ENCODE measurements at regions not wholly inside any gene's neighbourhood (a gene's known extent, or its start where the extent isn't known, plus 50 kb on each side); places are given as distances from the start of the nearest gene placed in this dataset.

DNA sequence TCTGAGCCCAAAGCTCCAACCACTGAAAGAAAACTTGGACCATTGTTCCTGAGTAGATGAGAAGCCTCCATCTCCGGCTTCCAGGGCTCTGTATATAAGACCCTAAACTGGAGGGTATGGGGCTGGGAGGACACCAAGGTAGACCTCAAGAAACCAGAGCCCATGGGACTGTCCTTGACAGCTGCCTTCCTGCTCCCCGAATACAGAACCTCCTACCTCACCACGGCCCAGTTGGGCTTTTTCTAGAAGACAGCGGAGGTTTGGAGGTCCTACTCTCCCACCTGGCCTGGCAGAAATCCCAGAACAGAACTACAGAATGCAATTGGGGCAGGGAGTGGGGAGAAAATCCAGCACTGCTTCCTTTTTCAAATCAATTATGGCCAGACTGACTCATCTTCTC lies 177.3 kb upstream of the ZNF507 start:
- no peak for DNase-seq (ENCODE audit: low spot score)

DNA sequence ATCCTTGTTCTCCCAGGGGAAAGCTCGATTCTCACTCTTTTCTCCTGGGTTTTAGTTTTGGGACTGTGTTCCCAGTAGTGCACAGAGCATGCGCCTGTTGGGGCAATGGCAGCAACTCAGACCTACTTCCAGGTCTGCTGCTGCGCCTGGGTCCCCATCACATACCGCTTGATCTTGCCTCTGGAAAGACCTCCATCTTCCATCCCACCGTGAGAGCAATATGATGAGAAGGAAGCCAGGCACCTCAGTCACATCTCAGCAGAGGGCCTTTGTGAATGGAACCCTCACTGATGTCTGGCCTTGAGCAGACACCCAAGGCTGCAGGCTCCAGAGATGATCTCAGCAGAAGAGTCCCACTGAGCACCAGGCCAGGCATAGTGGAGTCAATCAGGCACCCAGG lies 176.8 kb upstream of the ZNF507 start:
- DNase-seq (ENCODE audit: low spot score): no peak

DNA sequence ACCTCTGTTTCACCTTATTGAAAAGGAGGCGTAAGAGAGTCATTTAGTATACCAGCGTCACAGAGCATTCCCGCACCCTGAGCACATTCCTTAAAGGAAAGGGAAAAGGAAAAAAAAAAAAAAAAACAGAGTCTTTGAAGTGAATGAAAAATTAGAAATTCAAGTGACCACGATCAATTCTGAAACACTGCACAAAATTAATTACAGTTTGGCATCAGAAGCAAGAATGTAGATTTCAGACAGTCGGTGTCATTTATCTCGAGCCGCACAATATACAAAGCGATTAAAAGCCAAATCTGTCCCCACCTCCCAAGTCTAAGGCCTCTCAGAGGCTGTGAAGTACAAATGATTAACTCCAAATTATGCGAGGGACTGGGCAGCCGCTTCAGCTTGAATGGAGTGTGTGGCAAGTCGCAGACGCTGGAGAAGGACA lies 173.7 kb upstream of the ZNF507 start:
- DNase-seq (ENCODE audit: low spot score): no peak

DNA sequence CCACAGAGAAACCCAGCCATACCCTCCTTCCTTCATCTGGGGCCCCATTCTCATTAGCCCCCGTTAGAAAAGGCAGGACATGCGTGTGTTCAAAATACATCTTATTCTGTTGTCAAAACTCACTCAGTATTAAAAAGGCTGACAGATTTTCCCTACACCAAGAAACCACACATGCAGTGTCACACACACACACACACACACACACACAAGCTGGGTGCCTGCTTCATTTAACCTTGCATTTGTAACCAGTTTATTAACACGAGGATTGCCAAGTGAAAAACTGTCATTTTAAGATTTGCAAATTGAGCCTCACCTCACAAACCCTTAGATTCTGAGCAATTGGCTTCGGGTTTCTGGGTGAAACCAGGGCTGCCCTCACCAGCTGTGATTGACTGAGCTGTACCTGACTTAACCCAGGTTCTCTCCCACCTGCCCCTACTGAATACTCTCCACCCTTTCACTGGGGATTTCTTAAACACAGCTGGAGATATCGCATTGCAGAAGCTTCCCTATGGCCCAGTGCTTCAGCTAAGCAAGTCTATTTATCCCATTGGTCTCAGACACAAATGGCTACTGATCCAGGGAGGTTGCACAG lies 172.7 kb upstream of the ZNF507 start:
- no peak for DNase-seq (ENCODE audit: low spot score)

DNA sequence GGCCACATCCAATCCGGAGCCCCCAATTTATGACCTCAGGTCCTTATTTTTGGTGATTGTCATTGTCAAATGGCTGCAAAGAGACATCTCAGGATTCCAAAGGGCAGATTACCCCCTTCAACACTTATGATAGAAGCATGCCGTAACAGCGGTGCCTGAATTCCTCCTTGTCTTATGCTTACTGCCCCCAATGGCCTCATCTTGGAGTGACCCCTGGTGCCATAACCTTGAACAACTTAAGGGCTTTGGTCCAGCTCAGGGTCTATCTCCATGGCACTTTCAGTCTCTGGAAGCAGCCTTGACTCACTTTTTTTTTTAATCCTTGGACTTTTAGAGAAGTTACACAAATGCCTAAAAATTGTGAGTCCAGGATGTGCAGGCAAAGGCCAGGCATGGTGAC lies 171.6 kb upstream of the ZNF507 start:
- DNase-seq (ENCODE audit: low spot score): no peak

DNA sequence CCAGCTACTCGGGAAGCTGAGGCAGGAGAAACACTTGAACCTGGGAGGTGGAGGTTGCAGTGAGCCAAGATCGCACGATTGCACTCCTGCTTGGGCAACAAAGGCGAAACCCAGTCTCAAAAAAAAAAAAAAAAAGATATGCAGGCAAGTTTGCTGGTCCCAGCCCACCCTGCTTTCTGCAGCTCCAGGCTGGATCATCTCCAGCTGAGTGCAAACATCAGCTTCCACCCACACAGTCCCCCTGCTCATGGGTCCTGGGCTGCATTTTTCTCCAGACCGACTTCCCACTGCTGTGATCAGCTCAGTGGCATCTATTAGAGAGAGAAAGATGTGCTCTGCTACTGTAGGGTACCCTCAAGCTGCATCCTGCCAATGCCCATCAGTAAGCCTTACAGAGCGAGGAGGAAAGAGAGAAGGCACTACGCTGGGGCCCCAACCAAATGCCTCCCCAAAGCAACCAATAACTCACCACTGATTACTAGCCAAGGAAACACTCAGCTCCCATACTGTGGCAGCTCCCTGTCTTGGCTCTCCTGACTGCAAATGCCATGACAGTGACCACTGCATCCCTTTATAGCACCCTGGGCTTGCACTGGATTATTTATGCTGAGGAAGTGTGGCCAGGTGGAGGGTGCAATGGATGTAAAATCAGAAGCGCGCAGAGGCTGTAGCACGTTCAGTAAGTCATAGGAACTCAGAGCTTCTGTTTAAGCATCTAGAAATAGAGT lies 170.9 kb upstream of the ZNF507 start:
- no peak for DNase-seq (ENCODE audit: low spot score)

DNA sequence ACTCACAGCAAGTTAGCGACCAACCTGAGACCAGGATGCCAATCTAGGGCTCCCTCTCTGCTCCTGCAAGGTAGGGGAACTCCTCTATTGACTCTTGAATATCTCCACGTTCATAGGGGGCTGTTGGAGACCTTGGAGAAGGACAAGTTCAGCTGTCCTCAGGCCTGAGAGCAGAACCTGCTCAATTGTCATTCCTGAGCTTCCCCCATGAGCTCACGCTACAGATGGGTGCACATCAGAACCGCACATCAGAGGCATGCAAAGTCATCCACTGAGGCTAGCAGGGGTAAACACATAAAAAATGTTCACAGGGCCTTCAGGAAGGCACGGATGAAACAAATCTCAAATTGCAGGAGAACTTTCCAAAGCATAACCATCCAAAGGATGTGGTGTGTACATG lies 168.8 kb upstream of the ZNF507 start:
- DNase-seq (ENCODE audit: low spot score): no peak

DNA sequence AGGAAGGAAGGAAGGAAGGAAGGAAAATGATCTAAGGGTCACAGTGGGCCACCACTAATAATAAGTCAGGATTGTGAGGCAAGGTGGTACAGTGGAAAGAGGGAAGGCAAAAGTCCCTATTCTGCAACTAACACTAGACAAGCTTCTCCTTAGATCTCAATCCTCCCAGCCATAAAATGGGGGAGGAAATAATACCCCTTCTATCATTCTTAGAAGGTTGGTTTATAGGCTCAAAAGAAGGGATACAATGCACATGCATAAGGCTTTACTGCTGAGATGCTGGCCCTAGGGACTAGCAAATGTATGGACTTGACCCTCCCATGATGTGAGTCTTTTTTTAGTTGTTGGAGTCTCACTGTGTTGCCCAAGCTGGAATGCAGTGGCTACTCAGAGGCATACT lies 167.7 kb upstream of the ZNF507 start:
- DNase-seq (ENCODE audit: low spot score): no peak

DNA sequence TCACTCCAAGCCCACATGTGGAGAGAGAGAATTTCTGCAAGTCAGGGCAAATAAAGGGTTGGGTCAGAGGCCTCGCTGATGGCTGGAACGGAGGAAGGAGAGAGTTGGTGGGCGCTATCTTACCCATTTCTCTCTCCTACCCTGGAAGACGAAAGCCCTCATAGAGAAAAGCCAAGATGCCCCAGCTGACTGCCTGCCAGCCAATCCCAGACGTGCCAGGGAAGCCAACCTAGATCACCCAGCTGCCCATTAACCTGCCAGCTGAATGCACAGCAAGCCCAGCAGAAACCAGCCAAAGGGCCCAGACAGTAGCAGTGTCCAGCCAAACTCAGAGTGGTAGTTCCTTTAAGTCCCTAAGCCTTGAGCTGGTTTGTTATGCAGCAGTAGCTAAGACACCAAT lies 167.0 kb upstream of the ZNF507 start:
- DNase-seq (ENCODE audit: low spot score): no peak

DNA sequence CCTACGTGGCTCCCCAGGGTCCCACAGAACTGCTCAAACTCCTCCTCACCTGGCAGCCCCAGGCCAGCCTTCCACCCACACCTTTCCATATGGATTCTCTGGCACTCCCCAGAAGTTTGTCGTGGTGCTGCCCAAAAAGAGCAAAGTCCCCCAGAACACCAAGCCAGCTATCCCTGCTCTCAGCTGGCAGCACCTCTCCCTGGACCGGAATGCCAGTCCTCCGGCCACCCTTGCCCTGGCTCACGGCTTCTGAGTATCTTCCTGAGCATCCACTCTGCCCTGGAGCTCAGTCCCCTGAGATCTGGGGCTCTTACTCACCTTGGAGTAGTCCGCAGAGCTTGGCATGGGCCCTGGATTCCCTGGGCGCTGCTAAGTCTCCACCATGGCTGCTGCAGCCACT lies 166.5 kb upstream of the ZNF507 start:
- DNase-seq (ENCODE audit: low spot score): no peak

DNA sequence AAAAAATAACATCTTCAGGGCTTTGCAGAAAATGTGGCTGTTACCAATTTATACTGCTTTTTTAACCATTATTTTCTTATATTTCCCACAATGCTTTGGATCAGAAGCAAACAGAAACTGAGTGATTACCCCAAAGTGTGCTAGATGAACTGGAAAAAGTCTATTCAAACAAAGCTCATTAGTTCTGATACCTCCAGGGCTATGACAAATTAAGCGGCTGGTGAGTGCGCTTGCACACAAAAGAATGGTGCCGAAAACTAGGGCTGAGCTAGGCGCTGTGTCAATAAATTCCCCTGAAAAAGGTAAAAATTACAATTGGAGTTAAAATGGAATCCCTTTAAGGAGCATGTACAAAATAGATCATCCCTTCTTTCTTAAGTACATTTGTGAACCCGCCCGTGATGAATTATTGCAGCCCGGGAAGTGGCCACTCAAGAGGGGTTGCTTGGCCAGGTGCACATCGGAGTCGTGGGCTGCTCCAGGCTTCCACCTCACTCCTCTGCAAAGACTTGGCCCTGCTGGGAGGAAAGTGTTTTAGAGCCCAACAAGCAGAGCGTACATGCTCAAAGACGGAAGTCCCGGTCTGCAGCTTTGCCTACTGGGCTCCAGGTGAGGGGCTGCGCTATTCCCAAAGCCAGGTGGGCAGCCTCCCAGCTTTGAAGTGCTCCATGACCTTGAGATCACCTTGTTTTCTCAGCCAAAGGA lies 164.0 kb upstream of the ZNF507 start:
- no peak for DNase-seq (ENCODE audit: low spot score)

DNA sequence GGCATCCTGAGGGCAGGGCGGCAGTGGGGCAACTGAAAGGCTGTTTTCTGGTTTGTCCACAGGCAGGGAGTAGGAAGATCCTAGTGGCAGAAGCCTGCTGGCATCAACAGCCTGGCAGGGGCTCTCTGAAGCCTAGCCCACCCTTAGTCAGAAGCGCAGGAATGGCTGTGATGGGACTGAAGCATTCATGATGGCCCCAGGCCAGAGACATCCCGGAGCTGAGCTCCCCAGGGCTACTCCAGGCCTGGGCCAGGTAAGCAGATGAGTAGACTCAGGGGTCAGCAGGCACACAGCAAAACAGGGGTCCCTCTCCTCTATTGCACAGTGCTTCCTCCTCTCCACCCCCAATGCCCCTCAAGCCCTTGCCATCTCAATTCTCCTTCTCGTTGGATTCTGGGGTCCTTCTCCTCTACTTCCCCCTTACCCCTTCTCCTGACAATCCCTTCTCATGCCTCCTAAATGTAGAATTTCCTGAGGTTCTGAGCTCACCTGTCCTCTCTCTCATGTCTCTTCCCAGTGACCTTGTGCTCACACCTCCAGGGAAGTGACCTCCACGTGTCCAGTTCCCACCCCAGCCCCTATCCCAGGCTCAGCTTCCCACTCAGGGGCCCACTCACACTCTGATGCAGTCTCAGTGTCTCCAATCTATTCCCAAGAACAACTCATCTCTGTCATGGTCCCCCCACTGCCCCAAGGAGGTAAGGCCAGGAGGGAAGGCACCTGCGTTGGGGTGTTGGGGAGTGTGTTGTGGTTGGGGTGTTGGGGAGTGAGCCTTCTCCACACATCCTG lies 158.7 kb upstream of the ZNF507 start:
- DNase-seq (ENCODE audit: low spot score): no peak

DNA sequence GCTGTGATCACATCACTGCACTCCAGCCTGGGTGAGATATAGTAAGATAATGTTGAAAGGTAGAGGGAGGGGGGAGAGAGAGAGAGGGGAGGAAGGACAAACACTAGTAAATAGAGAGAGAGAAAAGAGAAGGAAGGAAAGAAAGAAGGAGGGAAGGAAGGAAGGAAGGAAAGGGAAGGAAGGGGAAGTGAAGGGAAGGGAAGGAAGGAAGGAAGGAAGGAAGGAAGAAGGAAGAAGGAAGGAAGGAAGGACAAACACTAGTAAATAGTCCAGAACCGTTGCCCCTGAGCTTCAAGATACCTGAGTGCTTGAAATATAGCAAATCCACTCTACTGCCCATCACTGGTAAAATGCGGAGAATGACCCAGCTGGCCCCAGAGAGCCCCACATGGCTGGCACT lies 156.5 kb upstream of the ZNF507 start:
- DNase-seq (ENCODE audit: low spot score): no peak

DNA sequence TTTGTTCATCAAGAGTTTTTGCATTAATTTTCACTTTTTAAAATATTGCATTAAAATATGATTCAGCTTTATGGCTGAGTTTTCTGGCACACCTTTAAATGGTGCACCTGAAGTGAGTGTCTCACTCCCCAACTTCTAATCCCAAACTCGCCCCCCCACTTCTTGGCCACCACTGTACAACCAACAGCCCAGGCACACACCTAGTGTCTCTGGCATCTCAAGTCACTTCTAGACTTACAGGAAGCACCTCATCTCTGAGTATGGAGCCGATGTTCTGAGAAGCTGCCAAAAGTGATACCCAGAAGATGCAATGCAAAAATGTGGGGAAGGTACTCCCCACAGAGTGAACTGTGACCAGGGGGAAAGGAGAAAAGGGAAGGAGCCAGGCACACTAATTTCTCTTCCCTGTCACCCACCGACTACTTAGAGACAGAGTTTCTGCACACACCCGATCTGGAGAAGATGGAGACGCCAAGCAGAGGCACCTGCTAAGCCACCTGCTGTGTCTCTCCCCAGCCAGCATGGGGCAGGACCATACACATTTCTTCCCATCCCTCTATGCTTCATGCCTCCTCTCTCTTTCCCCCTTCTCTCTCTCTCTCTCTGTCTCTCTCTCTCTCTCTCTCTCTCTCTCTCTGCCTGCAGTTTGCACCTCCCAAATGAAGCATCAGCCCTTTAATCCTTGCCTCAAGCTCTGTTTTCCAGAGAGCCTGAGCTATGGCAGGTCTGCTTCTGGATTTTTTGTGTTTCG lies 155.3 kb upstream of the ZNF507 start:
- DNase-seq (ENCODE audit: low spot score): no peak

DNA sequence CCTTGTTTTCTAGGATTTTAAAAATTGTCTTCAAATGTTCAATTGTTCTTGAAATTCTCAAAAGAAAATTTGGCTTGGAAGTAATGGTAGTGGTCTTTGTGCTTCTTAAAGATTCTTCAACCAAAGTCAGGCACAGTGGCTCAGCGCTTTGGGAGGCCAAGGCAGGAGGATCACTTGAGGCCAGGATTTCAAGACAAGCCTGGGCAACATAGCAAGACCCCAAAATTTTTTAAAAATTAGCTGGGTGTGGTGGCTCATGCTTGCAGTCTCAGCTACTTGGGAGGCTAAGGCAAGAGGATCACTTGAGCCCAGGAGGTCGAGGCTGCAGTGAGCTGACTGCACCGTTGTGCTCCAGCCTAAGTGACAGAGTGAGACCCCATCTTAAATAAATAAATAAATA lies 153.5 kb upstream of the ZNF507 start:
- no peak for DNase-seq (ENCODE audit: low spot score)

DNA sequence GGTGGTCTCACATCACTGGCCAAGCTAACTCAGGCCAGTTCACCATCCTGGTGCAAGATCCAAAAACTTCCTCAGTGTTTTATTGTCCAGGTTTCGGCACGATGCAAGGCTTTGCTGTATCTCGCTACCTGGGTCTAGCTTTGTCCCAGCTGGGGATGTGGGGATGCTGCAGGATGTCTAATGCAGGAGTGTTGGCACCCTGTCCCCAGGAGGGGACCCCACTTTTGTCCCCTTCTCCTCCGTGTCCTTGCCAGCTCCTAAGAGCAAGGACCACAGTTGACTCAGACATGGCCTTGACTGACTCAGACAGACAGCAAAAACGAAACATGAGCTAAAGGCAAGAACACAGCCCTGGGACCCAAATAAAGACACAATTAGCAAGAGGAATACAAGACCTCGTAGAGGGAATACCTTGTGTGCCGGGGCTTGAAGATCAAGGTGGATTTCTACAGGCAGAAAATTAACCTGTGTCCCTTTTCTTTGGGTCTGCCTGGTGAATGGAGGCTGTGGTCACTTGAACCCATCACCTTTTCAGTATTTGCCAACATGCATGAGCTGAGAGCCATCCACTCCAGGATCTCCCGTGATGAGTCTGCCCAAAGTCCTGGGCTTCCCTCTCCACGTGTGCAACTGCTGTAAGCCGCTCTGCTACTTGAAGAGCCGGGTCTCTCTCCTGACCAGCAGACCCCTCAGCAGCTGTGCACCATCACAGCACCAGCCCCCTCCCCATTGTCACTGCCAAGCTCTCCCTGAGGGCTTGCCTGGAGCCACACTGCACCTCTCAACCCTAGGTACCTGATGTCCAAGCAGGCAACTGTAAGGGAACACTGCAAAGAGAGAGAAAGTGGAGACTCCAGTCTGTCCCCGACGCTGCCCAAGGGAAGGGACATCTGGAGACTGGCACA lies 149.5 kb upstream of the ZNF507 start:
- DNase-seq (ENCODE audit: low spot score): no peak

DNA sequence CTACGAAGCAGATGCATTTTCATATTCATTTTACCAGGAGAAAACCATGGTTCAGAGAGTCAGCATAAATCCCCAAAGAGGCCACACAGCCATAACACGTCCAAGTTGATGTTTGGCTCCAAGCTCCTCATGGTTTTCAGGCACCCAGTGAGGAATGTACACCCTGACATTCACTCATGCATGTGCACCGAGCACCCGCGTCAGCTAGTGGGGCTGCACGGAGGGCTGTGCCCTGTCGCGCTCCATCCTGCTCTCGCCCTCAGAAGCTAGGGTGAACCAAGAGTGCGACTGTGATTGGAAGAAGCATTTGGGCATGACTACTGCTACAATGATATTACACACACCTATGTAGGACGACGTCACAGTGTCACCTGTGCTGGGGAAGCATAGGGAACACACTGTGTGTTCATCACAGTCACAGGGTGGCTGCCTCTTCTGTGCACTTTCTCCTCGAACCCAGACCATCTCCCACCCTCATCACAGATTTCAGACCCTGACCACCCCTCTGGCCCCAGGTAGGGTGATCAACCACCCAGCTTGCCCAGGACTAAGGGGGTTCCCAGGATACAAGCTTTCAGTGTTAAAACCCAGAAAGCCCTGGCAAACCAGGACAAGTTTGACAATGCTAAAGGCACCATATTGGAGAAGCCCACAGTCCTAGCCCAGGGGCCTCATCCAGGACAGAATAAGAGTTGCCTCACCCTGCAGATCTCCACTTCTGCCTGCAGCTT lies 148.6 kb upstream of the ZNF507 start:
- no peak for DNase-seq (ENCODE audit: low spot score)

DNA sequence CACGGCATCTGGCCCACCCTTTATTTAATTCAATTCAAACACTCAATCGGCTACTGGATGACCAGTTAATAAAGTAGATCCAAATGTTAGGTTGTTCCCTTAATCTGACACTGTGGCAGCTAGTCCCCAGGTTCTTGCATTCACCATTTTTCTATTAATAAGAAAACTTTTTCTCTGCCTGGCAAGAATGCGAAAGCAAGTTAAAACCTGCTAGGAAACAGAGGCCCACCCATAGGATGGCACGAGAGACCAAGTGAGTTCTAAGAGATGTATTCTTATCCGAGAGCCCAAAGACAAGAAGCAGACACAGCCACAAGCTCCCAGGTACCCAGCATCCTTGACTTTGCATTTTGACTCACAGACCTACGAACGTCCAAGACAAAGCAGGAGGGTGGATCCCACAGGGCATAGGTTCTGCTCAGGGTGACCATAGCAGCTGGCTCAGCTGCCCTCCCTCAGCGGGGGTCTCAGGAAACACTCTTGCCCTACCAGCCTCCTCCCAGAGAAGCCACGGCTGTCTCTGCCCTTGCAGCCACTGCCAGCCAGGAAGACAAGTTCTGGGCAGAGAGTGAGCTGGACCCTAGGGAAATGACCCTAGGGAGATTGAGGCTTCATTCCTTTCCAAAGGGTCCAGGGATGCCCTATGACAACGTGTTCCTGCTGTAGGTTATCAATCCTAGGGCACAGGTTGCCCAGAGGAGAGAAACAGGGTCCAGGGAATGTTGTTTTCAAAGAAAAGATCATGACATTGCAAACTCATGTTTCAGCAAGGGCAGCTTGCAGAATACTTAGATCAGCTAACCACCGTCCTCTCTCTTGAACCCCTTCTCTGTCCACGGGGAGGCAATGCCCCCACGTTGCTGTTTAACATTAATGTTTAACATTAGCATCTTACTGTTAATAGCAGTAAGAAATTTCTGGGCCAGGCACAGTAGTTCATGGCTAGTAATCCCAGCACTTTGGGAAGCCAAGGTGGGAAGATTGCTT lies 147.2 kb upstream of the ZNF507 start:
- DNase-seq (ENCODE audit: low spot score): no peak
